DOHH2 (cell line): ENCODE measurements at regions not wholly inside any gene's neighbourhood (a gene's known extent, or its start where the extent isn't known, plus 50 kb on each side); places are given as distances from the start of the nearest gene placed in this dataset.

Experiments used
- CTCF ChIP-seq: fragments of 200-600 bp; sonication (generic); IDR thresholded peaks from one replicate; pipeline ENCODE4 v1.5.1; 2014; ENCODE audit warnings: antibody characterized with exemption, mild to moderate bottlenecking, low read depth, low read length; ENCODE audit not compliant: poor library complexity, severe bottlenecking
- EZH2phosphoT487 ChIP-seq: fragments of 200-600 bp; sonication (generic); IDR thresholded peaks from 2 replicates; pipeline ENCODE4 v1.6.1; 2017; ENCODE audit warnings: borderline replicate concordance, mild to moderate bottlenecking, antibody characterized with exemption, low read length, moderate library complexity, mixed read lengths

GRCh38 chr13:108000998-108001397 is 214.3 kb downstream of the LIG4 start:
- no peak for TF ChIP-seq CTCF
- TF ChIP-seq EZH2phosphoT487: no peak
